ENCODE measurements at regions not wholly inside any gene's neighbourhood (a gene's known extent, or its start where the extent isn't known, plus 50 kb on each side); places are given as distances from the start of the nearest gene placed in this dataset.

GRCh38 chr4:123528501-123529277, 132.1 kb downstream of the SPRY1 start:
- no peak for TF ChIP-seq CTCF (IDR thresholded peaks at IDR 0.05; ENCODE audit: low read depth, low read length, poor library complexity, severe bottlenecking)
- TF ChIP-seq EZH2phosphoT487 (IDR thresholded peaks at IDR 0.05; ENCODE audit: borderline replicate concordance, low read length) = no peak

Data from DOHH2 (cell line).